Left ventricle myocardium inferior (tissue), 1 donor: ENCODE measurements at regions not wholly inside any gene's neighbourhood (a gene's known extent, or its start where the extent isn't known, plus 50 kb on each side); places are given as distances from the start of the nearest gene placed in this dataset.

Experiments
- DNase-seq: peaks from one replicate; pipeline ENCODE4 v3.0.0-alpha.2; 2020
- H3K27ac ChIP-seq: fragments of 200-600 bp; replicated peaks from 2 replicates; pipeline ENCODE4 v1.8.0; 2021
- H3K27me3 ChIP-seq: fragments of 200-600 bp; 2 replicates; pipeline ENCODE4 v1.8.0; 2021; ENCODE audit warnings: low read depth
- H3K36me3 ChIP-seq: fragments of 200-600 bp; 2 replicates; pipeline ENCODE4 v1.8.0; 2021
- H3K4me1 ChIP-seq: fragments of 200-600 bp; 2 replicates; pipeline ENCODE4 v1.8.0; 2021
- H3K4me3 ChIP-seq: fragments of 200-600 bp; 2 replicates; pipeline ENCODE4 v1.8.0; 2021; ENCODE audit warnings: mild to moderate bottlenecking, moderate library complexity
- H3K9me3 ChIP-seq: fragments of 200-600 bp; replicated peaks from 2 replicates; pipeline ENCODE4 v1.8.0; 2021
- CTCF ChIP-seq: fragments of 200-600 bp; IDR thresholded peaks from 2 replicates; pipeline ENCODE4 v1.8.0; 2021; ENCODE audit warnings: antibody characterized with exemption, mild to moderate bottlenecking, borderline replicate concordance
- intact Hi-C: fragments of 100-400 bp; cut with micrococcal nuclease; formaldehyde crosslinking; loops from one replicate; pipeline ENCODE4 v1.11.0; 2022
- donor health status: DM: no; HTN: yes; CAD: no; lungs with severe emphysema.

- DNase-seq, result no peak
These were observed 125.7 kb downstream of the LYPLAL1 start for GRCh38 chr1:219299420-219299819.

GRCh38 chr1:219298571-219299148 is 125.0 kb downstream of the LYPLAL1 start:
- intact Hi-C loops, result no loop called here
- Histone ChIP-seq H3K4me1 (peaks cover 8% of the 10 kb centered on the region), H3K27me3 (no peaks in the 10 kb centered on the region), H3K36me3 (peaks cover 22% of the 10 kb centered on the region), H3K27ac (peak overlapping the region; percentile 25), H3K9me3 (no peaks in the 10 kb centered on the region), H3K4me3 (no peak overlapping the region)
- DNase-seq, result no peak
- no peak for TF ChIP-seq CTCF

More at GRCh38 chr1:219299420-219299819, 125.7 kb downstream of the LYPLAL1 start:
- intact Hi-C loops, result no loop called here
- peaks cover 17% of the 10 kb centered on the region for H3K36me3 ChIP-seq
- H3K9me3 ChIP-seq, result no peaks in the 10 kb centered on the region
- H3K4me3 ChIP-seq, result no peak overlapping the region
- no peaks in the 10 kb centered on the region for H3K27me3 ChIP-seq
- H3K27ac ChIP-seq, result peak overlapping the region; percentile 25
- peaks cover 11% of the 10 kb centered on the region for H3K4me1 ChIP-seq
- TF ChIP-seq CTCF, result no peak

GRCh38 chr1:219296430-219297355 is 123.0 kb downstream of the LYPLAL1 start:
- Histone ChIP-seq H3K4me3 (no peak overlapping the region), H3K9me3 (no peaks in the 10 kb centered on the region), H3K36me3 (peaks cover 22% of the 10 kb centered on the region), H3K27ac (no peak overlapping the region), H3K27me3 (no peaks in the 10 kb centered on the region), H3K4me1 (peaks cover 13% of the 10 kb centered on the region)
- intact Hi-C loops, result no loop called here
- TF ChIP-seq CTCF, result no peak
- no peak for DNase-seq

GRCh38 chr1:219294251-219294650 is 120.6 kb downstream of the LYPLAL1 start:
- no peak for DNase-seq
- Histone ChIP-seq H3K9me3 (no peaks in the 10 kb centered on the region), H3K4me3 (no peak overlapping the region), H3K36me3 (peaks cover 22% of the 10 kb centered on the region), H3K27ac (peak overlapping the region; percentile 43), H3K4me1 (peaks cover 12% of the 10 kb centered on the region), H3K27me3 (no peaks in the 10 kb centered on the region)
- intact Hi-C loops, result no loop called here
- no peak for TF ChIP-seq CTCF

GRCh38 chr1:219293410-219293809 is 119.7 kb downstream of the LYPLAL1 start:
- intact Hi-C loops, result no loop called here
- Histone ChIP-seq H3K9me3 (no peaks in the 10 kb centered on the region), H3K36me3 (peaks cover 22% of the 10 kb centered on the region), H3K27ac (peak overlapping the region; percentile 43), H3K27me3 (no peaks in the 10 kb centered on the region), H3K4me1 (peaks cover 5% of the 10 kb centered on the region), H3K4me3 (no peak overlapping the region)
- no peak for TF ChIP-seq CTCF
- no peak for DNase-seq
